Thymus (tissue), 11 donors: ENCODE measurements at regions not wholly inside any gene's neighbourhood (a gene's known extent, or its start where the extent isn't known, plus 50 kb on each side); places are given as distances from the start of the nearest gene placed in this dataset.
"Not testable (repeated sequence)": the region's sequence is repeated elsewhere in the genome, so short reads cannot be mapped to it uniquely, and the experiment has no call there.

Experiments used
- DNase-seq, 9 donors: peaks; one replicate each; pipeline ENCODE4 v3.0.0-alpha.2; 2013; ENCODE audit warnings: low spot score in 9 of 9, low read depth in 6 of 9, missing footprints in 1 of 9
- H3K27ac ChIP-seq, 2 donors: one replicate each; pipeline ENCODE4 v1.5.1; 2013; ENCODE audit warnings: control low read depth in 1 of 2, low read depth in 1 of 2, low read length in 1 of 2, mild to moderate bottlenecking in 1 of 2, moderate library complexity in 1 of 2
- H3K27me3 ChIP-seq, 2 donors: one replicate each; pipeline ENCODE4 v1.5.1; 2013; ENCODE audit warnings: low read length in 1 of 2; ENCODE audit not compliant: control insufficient read depth in 2 of 2, insufficient read depth in 1 of 2
- H3K36me3 ChIP-seq, 2 donors: one replicate each; pipeline ENCODE4 v1.5.1; 2013; ENCODE audit warnings: low read length in 1 of 2, mild to moderate bottlenecking in 1 of 2, moderate library complexity in 1 of 2; ENCODE audit not compliant: control insufficient read depth in 2 of 2, insufficient read depth in 2 of 2
- H3K4me1 ChIP-seq, 2 donors: one replicate each; pipeline ENCODE4 v1.5.1; 2013; ENCODE audit warnings: low read length in 2 of 2; ENCODE audit not compliant: control insufficient read depth in 2 of 2, insufficient read depth in 2 of 2
- H3K4me3 ChIP-seq, 2 donors: one replicate each; pipeline ENCODE4 v1.5.1; 2013; ENCODE audit warnings: low read length in 2 of 2, control low read depth in 1 of 2, mild to moderate bottlenecking in 1 of 2
- H3K9me3 ChIP-seq, 2 donors: one replicate each; pipeline ENCODE4 v1.5.1; 2013; ENCODE audit warnings: low read length in 1 of 2, mild to moderate bottlenecking in 1 of 2; ENCODE audit not compliant: control insufficient read depth in 2 of 2, insufficient read depth in 1 of 2
- WGBS: extraction: QIAGEN DNeasy Blood & Tissue Kit; methylation state at CpG from one replicate; pipeline ENCODE4 v1.1.7; 2013; 5-methylcytosine and 5-hydroxymethylcytosine counted together
- donor health status: healthy.

GRCh38 chr2:82062463-82062862, 1757.9 kb upstream of the LRRTM1 start:
- Histone ChIP-seq H3K4me3 (no peak overlapping the region), H3K27ac (no peak overlapping the region), H3K4me1 (no peaks in the 10 kb centered on the region), H3K9me3 (no peaks in the 10 kb centered on the region), H3K27me3 (no peaks in the 10 kb centered on the region), H3K36me3 (no peaks in the 10 kb centered on the region)
- 75% methylated on average over 2 of the region's 2 CpGs for WGBS
- no peak for DNase-seq

GRCh38 chr2:82055846-82056245, 1751.3 kb upstream of the LRRTM1 start:
- Histone ChIP-seq H3K27ac (no peak overlapping the region), H3K4me1 (no peaks in the 10 kb centered on the region), H3K36me3 (no peaks in the 10 kb centered on the region), H3K4me3 (no peak overlapping the region), H3K27me3 (no peaks in the 10 kb centered on the region), H3K9me3 (no peaks in the 10 kb centered on the region)
- DNase-seq, result no peak
- 70% methylated on average over 4 of the region's 4 CpGs for WGBS

DNA sequence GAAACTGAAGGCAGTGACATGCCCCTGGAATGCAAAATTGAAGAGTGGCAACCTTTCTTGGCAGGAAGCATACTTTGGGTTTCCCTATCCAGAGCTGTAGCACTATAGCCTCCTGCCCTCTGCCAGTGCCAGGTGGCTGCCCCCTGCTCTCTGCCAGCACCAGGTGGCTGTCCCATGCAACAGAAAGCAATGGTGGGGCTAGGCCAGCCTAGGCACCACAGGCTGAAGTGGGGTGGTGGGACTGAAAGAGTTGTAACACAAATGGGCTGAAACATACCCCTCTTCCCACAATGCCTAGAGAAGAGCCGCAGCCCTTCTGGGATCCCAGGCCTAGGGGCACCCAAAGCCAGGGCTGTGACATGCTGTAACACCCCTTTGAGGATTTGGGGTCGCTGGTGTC, 1739.3 kb upstream of the LRRTM1 start:
- 91% methylated on average over 2 of the region's 2 CpGs for WGBS
- Histone ChIP-seq H3K4me1 (no peaks in the 10 kb centered on the region), H3K4me3 (no peak overlapping the region), H3K27ac (no peak overlapping the region), H3K36me3 (no peaks in the 10 kb centered on the region), H3K9me3 (peaks cover 0 to 20% of the 10 kb centered on the region in 2 donors), H3K27me3 (no peaks in the 10 kb centered on the region)
- no peak for DNase-seq

- no peak for DNase-seq
- no peak overlapping the region for H3K4me3 ChIP-seq
- H3K27ac ChIP-seq, result no peak overlapping the region
- H3K36me3 ChIP-seq, result no peaks in the 10 kb centered on the region
- whole genome bisulfite sequencing, result 89% methylated on average over 5 of the region's 5 CpGs
- H3K9me3 ChIP-seq, result peaks cover 0 to 2% of the 10 kb centered on the region in 2 donors
- H3K4me1 ChIP-seq, result no peaks in the 10 kb centered on the region
- H3K27me3 ChIP-seq, result no peaks in the 10 kb centered on the region
Measured at GRCh38 chr2:82027921-82028615, 1723.5 kb upstream of the LRRTM1 start.

- Histone ChIP-seq H3K9me3 (peaks cover 0 to under 1% of the 10 kb centered on the region in 2 donors), H3K4me3 (no peak overlapping the region), H3K27ac (no peak overlapping the region), H3K4me1 (no peaks in the 10 kb centered on the region), H3K27me3 (no peaks in the 10 kb centered on the region), H3K36me3 (no peaks in the 10 kb centered on the region)
- DNase-seq, result no peak
- WGBS, result 57% methylated on average over 6 of the region's 6 CpGs
Measured at GRCh38 chr2:82023710-82024109, 1719.2 kb upstream of the LRRTM1 start.

- Histone ChIP-seq H3K4me1 (no peaks in the 10 kb centered on the region), H3K27ac (no peak overlapping the region), H3K36me3 (no peaks in the 10 kb centered on the region), H3K9me3 (no peaks in the 10 kb centered on the region), H3K4me3 (no peak overlapping the region), H3K27me3 (no peaks in the 10 kb centered on the region)
- WGBS, result 86% methylated on average over 6 of the region's 6 CpGs
- DNase-seq, result no peak
Measured at GRCh38 chr2:82013641-82014040, 1709.1 kb upstream of the LRRTM1 start.

GRCh38 chr2:82007071-82007664, 1702.6 kb upstream of the LRRTM1 start:
- Histone ChIP-seq H3K4me3 (no peak overlapping the region), H3K9me3 (no peaks in the 10 kb centered on the region), H3K27ac (no peak overlapping the region), H3K27me3 (no peaks in the 10 kb centered on the region), H3K36me3 (no peaks in the 10 kb centered on the region), H3K4me1 (no peaks in the 10 kb centered on the region)
- 80% methylated on average over 3 of the region's 3 CpGs for WGBS
- no peak for DNase-seq

DNA sequence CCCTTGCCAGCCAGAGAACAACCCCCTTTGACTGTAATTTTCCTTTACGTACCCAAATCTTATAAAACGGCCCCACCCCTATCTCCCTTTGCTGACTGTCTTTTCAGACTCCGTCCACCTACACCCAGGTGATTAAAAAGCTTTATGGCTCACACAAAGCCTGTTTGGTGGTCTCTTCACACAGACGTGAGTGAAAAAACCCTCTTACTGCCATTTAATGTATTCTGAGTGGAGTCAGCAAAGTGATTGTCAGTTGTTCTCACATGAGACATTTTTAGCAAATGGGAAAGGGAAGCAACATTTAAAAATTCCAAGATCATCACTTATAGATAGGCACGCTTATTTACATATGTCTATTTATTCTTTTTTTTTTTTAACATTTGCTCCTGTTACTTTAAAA, 1701.3 kb upstream of the LRRTM1 start:
- not testable (repeated sequence) for H3K9me3 ChIP-seq, H3K36me3 ChIP-seq, DNase-seq, H3K4me1 ChIP-seq, H3K27ac ChIP-seq, H3K4me3 ChIP-seq, H3K27me3 ChIP-seq
- 93% methylated on average over 5 of the region's 5 CpGs for WGBS

DNA sequence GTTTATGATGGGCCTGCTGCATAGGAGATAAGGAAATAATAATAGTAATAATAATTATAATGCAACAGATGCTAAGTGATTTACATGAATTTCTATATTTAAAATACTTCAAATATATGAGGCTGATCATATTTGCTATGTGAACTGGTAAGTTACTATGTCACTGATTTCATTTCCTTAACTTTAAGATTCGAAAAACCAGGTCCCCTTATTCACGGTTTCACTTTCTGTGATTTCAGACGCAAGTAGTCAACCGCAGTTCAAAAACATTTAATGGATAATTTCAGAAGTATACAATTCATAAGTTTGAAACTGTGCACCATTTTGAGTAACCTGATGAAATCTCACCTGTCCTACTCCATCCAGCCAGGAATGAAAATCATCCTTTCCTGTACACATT, 1697.1 kb upstream of the LRRTM1 start:
- H3K36me3 ChIP-seq, result no peaks in the 10 kb centered on the region
- no peak overlapping the region for H3K27ac ChIP-seq
- H3K27me3 ChIP-seq, result no peaks in the 10 kb centered on the region
- H3K4me1 ChIP-seq, result no peaks in the 10 kb centered on the region
- H3K4me3 ChIP-seq, result no peak overlapping the region
- DNase-seq, result no peak
- WGBS, result 71% methylated on average over 4 of the region's 4 CpGs
- no peaks in the 10 kb centered on the region for H3K9me3 ChIP-seq
